ENCODE measurements at regions not wholly inside any gene's neighbourhood (a gene's known extent, or its start where the extent isn't known, plus 50 kb on each side); places are given as distances from the start of the nearest gene placed in this dataset.
"Not testable (repeated sequence)": the region's sequence is repeated elsewhere in the genome, so short reads cannot be mapped to it uniquely, and the experiment has no call there.

DNA sequence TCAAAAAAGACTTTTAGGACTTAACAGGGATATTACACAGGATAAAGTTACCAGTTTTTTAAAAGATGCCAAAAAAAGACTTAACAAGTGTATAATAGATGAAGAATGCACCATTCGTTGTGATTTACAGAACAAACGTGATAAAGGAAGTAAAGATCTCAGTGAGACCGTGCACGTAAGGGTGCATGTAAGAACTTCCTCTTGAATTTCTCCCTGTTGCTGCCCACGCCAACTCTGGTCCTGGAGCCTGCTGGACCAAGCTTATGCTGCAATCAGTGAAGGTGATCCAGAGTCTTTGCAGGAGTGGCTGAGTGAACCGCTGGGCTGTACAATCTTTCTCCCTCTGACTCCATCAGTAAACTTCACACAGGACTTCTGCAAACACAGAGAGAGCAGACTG, 593.7 kb downstream of the TMEM121 start:
- TF ChIP-seq, protein P1, sequence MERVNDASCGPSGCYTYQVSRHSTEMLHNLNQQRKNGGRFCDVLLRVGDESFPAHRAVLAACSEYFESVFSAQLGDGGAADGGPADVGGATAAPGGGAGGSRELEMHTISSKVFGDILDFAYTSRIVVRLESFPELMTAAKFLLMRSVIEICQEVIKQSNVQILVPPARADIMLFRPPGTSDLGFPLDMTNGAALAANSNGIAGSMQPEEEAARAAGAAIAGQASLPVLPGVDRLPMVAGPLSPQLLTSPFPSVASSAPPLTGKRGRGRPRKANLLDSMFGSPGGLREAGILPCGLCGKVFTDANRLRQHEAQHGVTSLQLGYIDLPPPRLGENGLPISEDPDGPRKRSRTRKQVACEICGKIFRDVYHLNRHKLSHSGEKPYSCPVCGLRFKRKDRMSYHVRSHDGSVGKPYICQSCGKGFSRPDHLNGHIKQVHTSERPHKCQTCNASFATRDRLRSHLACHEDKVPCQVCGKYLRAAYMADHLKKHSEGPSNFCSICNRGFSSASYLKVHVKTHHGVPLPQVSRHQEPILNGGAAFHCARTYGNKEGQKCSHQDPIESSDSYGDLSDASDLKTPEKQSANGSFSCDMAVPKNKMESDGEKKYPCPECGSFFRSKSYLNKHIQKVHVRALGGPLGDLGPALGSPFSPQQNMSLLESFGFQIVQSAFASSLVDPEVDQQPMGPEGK (CRISPR knock-in tag; IDR thresholded peaks at IDR 0.05; ENCODE audit: borderline replicate concordance) = no peak
- no peak for TF ChIP-seq CSDC2 (CRISPR knock-in tag; IDR thresholded peaks at IDR 0.05)
- no peak for TF ChIP-seq ISL1 (CRISPR knock-in tag; IDR thresholded peaks at IDR 0.05)
- no peak for TF ChIP-seq ZC3H10 (CRISPR knock-in tag; IDR thresholded peaks at IDR 0.05)
- no peak for ATAC-seq

DNA sequence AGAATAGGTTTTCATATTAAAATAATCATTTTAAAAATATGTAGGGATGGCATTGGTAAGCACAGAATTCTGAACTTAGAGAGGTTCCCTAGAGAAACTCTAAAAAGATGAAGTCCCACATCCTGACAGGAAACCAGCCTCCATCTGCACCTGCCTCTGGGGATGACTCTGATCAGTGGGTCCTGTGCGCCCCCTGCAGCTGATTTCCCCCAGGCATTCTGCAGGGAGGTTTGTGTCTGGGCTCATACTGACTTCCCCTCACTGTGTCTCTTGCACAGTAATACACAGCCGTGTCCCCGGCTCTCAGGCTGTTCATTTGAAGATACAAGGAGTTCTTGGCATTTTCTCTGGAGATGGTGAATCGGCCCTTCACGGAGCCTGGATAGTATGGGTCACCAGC, 602.9 kb downstream of the TMEM121 start:
- ATAC-seq = no peak
- TF ChIP-seq ZNF70 (CRISPR knock-in tag; IDR thresholded peaks at IDR 0.05) (no peak), ZNF565 (CRISPR knock-in tag; conservative IDR thresholded peaks at IDR 0.05; ENCODE audit: low read depth) (no peak), ISL1 (CRISPR knock-in tag; IDR thresholded peaks at IDR 0.05) (no peak), ARNTL (CRISPR knock-in tag; IDR thresholded peaks at IDR 0.05; ENCODE audit: borderline replicate concordance, low read depth) (no peak), SNAI2 (CRISPR knock-in tag; IDR thresholded peaks at IDR 0.05) (no peak), ZNF8 (CRISPR knock-in tag; IDR thresholded peaks at IDR 0.05) (no peak)

DNA sequence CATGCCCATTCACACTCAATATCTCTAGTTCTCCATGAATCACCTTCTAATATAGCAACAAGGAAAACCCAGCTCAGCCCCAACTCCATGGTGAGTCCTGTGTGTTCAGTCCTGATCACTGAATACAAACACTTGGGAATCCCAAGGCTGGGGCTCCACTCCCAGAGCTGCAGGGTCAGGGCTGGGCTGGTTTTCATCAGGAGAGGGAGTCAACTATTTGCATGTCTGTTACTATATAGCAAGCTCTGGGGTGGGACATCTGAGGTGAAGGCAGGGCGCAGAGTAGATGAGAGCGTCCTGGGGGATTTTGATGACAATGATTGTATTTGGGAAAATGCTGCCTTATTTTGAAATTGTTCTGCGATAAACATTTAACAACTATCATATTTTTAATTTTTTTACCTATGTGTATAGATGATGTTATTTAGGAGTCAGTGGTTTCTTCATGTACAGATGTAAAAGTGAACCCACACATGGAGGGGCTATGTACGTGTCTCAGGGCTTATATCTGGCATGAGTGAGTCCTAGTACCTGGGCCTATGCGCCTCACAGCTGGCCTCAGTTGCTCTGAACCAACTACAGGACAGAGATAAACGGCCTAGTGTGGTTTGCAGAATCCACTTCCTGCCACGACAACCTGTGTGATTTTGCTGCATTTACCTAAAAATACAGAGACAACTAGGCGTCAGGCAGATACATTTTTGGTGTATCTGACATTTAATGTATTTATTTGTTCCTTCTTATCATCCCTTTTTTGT, 603.7 kb downstream of the TMEM121 start:
- ATAC-seq = not testable (repeated sequence)

DNA sequence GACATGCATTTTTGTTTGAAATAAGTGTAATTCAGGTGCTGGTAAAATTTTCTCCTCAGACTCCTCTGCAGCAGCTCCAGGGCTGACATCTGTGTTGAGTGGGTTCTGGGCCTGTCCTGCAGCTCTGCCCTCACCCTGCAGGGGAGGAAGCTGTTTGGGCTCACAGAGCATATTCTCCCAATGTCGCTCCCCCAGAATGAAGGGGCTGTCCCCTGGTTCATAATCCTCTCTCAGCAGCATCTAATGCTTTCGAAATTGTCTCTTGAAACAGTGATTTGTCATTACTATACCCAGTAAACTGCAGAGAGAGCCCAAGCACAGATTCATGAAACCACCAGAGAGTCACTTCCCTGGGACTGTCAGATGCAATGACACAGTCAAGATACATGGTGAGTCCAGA, 606.7 kb downstream of the TMEM121 start:
- ATAC-seq = not testable (repeated sequence)

DNA sequence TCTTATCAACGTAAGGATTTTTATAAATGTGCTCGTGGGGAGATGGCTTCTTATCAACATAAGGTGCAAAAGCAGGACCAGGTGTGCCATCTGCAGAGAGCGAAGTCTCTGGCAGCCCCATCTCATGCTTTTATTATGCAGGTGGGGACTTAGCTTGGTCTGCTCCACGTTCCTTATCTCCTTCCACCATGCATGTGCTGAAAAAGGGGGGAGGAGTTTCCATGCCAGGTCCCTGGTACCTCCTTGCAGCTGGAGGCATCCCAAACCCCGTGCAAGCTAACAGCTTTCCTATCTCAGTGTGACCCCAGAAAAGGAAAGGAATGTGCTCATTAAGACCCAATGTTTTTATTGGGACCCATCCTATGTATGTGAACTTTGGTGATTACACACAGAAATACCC, 608.5 kb downstream of the TMEM121 start:
- ATAC-seq = no peak

More for the DNA sequence above, 608.5 kb downstream of the TMEM121 start:
- TF ChIP-seq ZC3H10 (CRISPR knock-in tag; IDR thresholded peaks at IDR 0.05) = no peak
- TF ChIP-seq RARB (CRISPR knock-in tag; IDR thresholded peaks at IDR 0.05) = no peak
- TF ChIP-seq TOX (CRISPR knock-in tag; IDR thresholded peaks at IDR 0.05; ENCODE audit: borderline replicate concordance) = no peak
- no peak for TF ChIP-seq ZFP3 (CRISPR knock-in tag; IDR thresholded peaks at IDR 0.05)
- TF ChIP-seq ISL1 (CRISPR knock-in tag; IDR thresholded peaks at IDR 0.05) = no peak
- TF ChIP-seq, protein P2, sequence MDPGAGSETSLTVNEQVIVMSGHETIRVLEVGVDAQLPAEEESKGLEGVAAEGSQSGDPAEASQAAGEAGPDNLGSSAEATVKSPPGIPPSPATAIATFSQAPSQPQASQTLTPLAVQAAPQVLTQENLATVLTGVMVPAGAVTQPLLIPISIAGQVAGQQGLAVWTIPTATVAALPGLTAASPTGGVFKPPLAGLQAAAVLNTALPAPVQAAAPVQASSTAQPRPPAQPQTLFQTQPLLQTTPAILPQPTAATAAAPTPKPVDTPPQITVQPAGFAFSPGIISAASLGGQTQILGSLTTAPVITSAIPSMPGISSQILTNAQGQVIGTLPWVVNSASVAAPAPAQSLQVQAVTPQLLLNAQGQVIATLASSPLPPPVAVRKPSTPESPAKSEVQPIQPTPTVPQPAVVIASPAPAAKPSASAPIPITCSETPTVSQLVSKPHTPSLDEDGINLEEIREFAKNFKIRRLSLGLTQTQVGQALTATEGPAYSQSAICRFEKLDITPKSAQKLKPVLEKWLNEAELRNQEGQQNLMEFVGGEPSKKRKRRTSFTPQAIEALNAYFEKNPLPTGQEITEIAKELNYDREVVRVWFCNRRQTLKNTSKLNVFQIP (CRISPR knock-in tag; IDR thresholded peaks at IDR 0.05; ENCODE audit: borderline replicate concordance, low read depth) = no peak
- TF ChIP-seq ZFP30 (CRISPR knock-in tag; IDR thresholded peaks at IDR 0.05) = no peak
- no peak for TF ChIP-seq SNAI2 (CRISPR knock-in tag; IDR thresholded peaks at IDR 0.05)
- no peak for TF ChIP-seq GLIS3 (CRISPR knock-in tag; IDR thresholded peaks at IDR 0.05)
- TF ChIP-seq, protein P1 (CRISPR knock-in tag; IDR thresholded peaks at IDR 0.05; ENCODE audit: borderline replicate concordance) = no peak
- no peak for TF ChIP-seq ZNF8 (CRISPR knock-in tag; IDR thresholded peaks at IDR 0.05)
- TF ChIP-seq ZNF70 (CRISPR knock-in tag; IDR thresholded peaks at IDR 0.05) = no peak
- TF ChIP-seq, protein P3, sequence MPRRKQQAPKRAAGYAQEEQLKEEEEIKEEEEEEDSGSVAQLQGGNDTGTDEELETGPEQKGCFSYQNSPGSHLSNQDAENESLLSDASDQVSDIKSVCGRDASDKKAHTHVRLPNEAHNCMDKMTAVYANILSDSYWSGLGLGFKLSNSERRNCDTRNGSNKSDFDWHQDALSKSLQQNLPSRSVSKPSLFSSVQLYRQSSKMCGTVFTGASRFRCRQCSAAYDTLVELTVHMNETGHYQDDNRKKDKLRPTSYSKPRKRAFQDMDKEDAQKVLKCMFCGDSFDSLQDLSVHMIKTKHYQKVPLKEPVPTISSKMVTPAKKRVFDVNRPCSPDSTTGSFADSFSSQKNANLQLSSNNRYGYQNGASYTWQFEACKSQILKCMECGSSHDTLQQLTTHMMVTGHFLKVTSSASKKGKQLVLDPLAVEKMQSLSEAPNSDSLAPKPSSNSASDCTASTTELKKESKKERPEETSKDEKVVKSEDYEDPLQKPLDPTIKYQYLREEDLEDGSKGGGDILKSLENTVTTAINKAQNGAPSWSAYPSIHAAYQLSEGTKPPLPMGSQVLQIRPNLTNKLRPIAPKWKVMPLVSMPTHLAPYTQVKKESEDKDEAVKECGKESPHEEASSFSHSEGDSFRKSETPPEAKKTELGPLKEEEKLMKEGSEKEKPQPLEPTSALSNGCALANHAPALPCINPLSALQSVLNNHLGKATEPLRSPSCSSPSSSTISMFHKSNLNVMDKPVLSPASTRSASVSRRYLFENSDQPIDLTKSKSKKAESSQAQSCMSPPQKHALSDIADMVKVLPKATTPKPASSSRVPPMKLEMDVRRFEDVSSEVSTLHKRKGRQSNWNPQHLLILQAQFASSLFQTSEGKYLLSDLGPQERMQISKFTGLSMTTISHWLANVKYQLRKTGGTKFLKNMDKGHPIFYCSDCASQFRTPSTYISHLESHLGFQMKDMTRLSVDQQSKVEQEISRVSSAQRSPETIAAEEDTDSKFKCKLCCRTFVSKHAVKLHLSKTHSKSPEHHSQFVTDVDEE (CRISPR knock-in tag; IDR thresholded peaks at IDR 0.05) = no peak
- TF ChIP-seq BACH2 (CRISPR knock-in tag; IDR thresholded peaks at IDR 0.05; ENCODE audit: borderline replicate concordance) = no peak
- TF ChIP-seq TCF4 (CRISPR knock-in tag; IDR thresholded peaks at IDR 0.05; ENCODE audit: borderline replicate concordance) = no peak
